ENCODE measurements at regions not wholly inside any gene's neighbourhood (a gene's known extent, or its start where the extent isn't known, plus 50 kb on each side); places are given as distances from the start of the nearest gene placed in this dataset.

- no peak overlapping the region for H2AK5ac ChIP-seq (ENCODE audit: insufficient read length, low read length)
- H3K9me3 ChIP-seq (ENCODE audit: control insufficient read depth, low read depth, low read length), result no peaks in the 10 kb centered on the region
- H3K4me3 Mint-ChIP-seq, result no peak overlapping the region
- H3T11ph ChIP-seq (ENCODE audit: low read length), result no peak overlapping the region
- no peak overlapping the region for H2BK20ac ChIP-seq (ENCODE audit: low read depth, low read length, poor library complexity, severe bottlenecking)
- peaks cover 0 to 4% of the 10 kb centered on the region in 2 experiments; a peak in 2 of 5 replicates for H3K9me3 Mint-ChIP-seq
- no peak overlapping the region for H3K14ac ChIP-seq (ENCODE audit: insufficient read depth, low read length)
- H3K4me1 Mint-ChIP-seq, result peaks cover 8 to 10% of the 10 kb centered on the region in 2 experiments
- H3K18ac ChIP-seq (ENCODE audit: insufficient read length, low read depth, low read length), result no peak overlapping the region
- H3K4me1 ChIP-seq (ENCODE audit: insufficient read depth, low read length), result no peaks in the 10 kb centered on the region
- H3K4me2 ChIP-seq (ENCODE audit: insufficient read depth, insufficient read length, low read length), result no peak overlapping the region
- H2BK12ac ChIP-seq (ENCODE audit: insufficient read length, low read depth, low read length), result no peak overlapping the region
- H4K8ac ChIP-seq (replicated peaks; ENCODE audit: insufficient read length, low read depth, low read length), result no peak overlapping the region
- no peak overlapping the region for H2BK120ac ChIP-seq (ENCODE audit: low read depth, low read length, poor library complexity, severe bottlenecking)
- H2BK15ac ChIP-seq (ENCODE audit: low read depth, low read length), result no peak overlapping the region
- no peak for DNase-seq
- H2AFZ ChIP-seq (ENCODE audit: low read length), result no peak overlapping the region
- H3K23me2 ChIP-seq (ENCODE audit: insufficient read length, low read depth, low read length, poor library complexity, severe bottlenecking), result no peaks in the 10 kb centered on the region
- H4K91ac ChIP-seq (ENCODE audit: insufficient read length, low read depth, low read length), result no peak overlapping the region
- no peak overlapping the region for H2BK5ac ChIP-seq (ENCODE audit: insufficient read length, low read length)
- no peak overlapping the region for H3K4ac ChIP-seq (ENCODE audit: low read depth, low read length)
- H3K9ac ChIP-seq (ENCODE audit: extremely low read depth, insufficient read length, low read length), result no peak overlapping the region
- no peak overlapping the region for H3K56ac ChIP-seq (ENCODE audit: insufficient read length, low read depth, low read length)
- TF ChIP-seq CTCF (conservative IDR thresholded peaks at IDR 0.05), result no peak
- H3K27me3 ChIP-seq (ENCODE audit: insufficient read depth, low read length), result no peaks in the 10 kb centered on the region
- no peaks in the 10 kb centered on the region for H3K79me1 ChIP-seq (ENCODE audit: insufficient read depth, low read depth, low read length, poor library complexity, severe bottlenecking)
- peaks cover 0 to 16% (median 0%) of the 10 kb centered on the region in 3 experiments; a peak in 5 of 7 replicates for H3K36me3 Mint-ChIP-seq (ENCODE audit: insufficient read depth in 1 of 3, low read depth in 3 of 3)
- H3K27me3 Mint-ChIP-seq (ENCODE audit: low read depth), result no peaks in the 10 kb centered on the region; the same call in 1 of the 2 replicates
- no peak overlapping the region for H3K23ac ChIP-seq (ENCODE audit: insufficient read length, low read depth, low read length)
- H3K27ac Mint-ChIP-seq, result no peak overlapping the region
- no peaks in the 10 kb centered on the region for H4K20me1 ChIP-seq (ENCODE audit: control insufficient read depth, insufficient read depth, insufficient read length)
- H4K5ac ChIP-seq (ENCODE audit: insufficient read length, low read depth, low read length), result no peak overlapping the region
- H3K79me2 ChIP-seq (ENCODE audit: insufficient read depth, low read length), result no peaks in the 10 kb centered on the region
- no peak overlapping the region for H3K27ac ChIP-seq (ENCODE audit: insufficient read length, low read depth, low read length)
- no CpG with 5 or more reads among the region's 5 CpGs for WGBS (ENCODE audit: extremely low coverage, insufficient read length, low lambda C conversion rate)
These were observed 193.1 kb downstream of the OTOL1 start for GRCh38 chr3:161689584-161690298.

Data from H9 (cell line).